Fibroblast of lung (primary cell): ENCODE measurements at regions not wholly inside any gene's neighbourhood (a gene's known extent, or its start where the extent isn't known, plus 50 kb on each side); places are given as distances from the start of the nearest gene placed in this dataset.

Experiments
- DNase-seq, 2 donors: peaks; one replicate each; pipeline versions ENCODE4 v3.0.0 to v3.0.0-alpha.2; 2010; ENCODE audit warnings: low read depth in 2 of 2
- H2AFZ ChIP-seq: 2 replicates; pipeline ENCODE4 v1.5.1; 2012; ENCODE audit warnings: low read length, control low read depth, inconsistent platforms
- H3K27ac ChIP-seq: 2 replicates; pipeline ENCODE4 v1.5.1; 2011; ENCODE audit warnings: low read length, control low read depth; ENCODE audit not compliant: insufficient read depth
- H3K27me3 ChIP-seq: 2 replicates; pipeline ENCODE4 v1.5.1; 2011; ENCODE audit warnings: mild to moderate bottlenecking, low read length; ENCODE audit not compliant: control insufficient read depth, insufficient read depth
- H3K36me3 ChIP-seq: 2 replicates; pipeline ENCODE4 v1.5.1; 2011; ENCODE audit warnings: low read length; ENCODE audit not compliant: control insufficient read depth, insufficient read depth
- H3K4me1 ChIP-seq: 2 replicates; pipeline ENCODE4 v1.5.1; 2011; ENCODE audit warnings: low read length; ENCODE audit not compliant: control insufficient read depth, insufficient read depth; ENCODE audit errors: extremely low read depth
- H3K4me2 ChIP-seq: 2 replicates; pipeline ENCODE4 v1.5.1; 2011; ENCODE audit warnings: low read length, control low read depth; ENCODE audit not compliant: insufficient read depth; ENCODE audit errors: extremely low read depth
- H3K4me3 ChIP-seq, 4 experiments: fragments of 200-600 bp in 1 of 4; sonication (generic) in 1 of 4; replicated peaks in 1 of 4; 2 replicates each; pipeline ENCODE4 v1.5.1; 2011 to 2016; ENCODE audit warnings: low read length in 4 of 4, low read depth in 3 of 4, mild to moderate bottlenecking in 3 of 4, control low read depth in 2 of 4, inconsistent platforms in 1 of 4, mixed read lengths in 1 of 4; ENCODE audit not compliant: insufficient read depth in 1 of 4; ENCODE audit errors: control extremely low read depth in 1 of 4
- H3K79me2 ChIP-seq: 2 replicates; pipeline ENCODE4 v1.5.1; 2012; ENCODE audit warnings: mild to moderate bottlenecking, low read length, inconsistent platforms; ENCODE audit not compliant: control insufficient read depth, insufficient read depth
- H3K9ac ChIP-seq: 2 replicates; pipeline ENCODE4 v1.5.1; 2011; ENCODE audit warnings: mild to moderate bottlenecking, low read length, control low read depth; ENCODE audit not compliant: insufficient read depth
- H3K9me3 ChIP-seq: 2 replicates; pipeline ENCODE4 v1.5.1; 2012; ENCODE audit warnings: low read depth, low read length; ENCODE audit not compliant: control insufficient read depth, insufficient read depth
- H4K20me1 ChIP-seq: 2 replicates; pipeline ENCODE4 v1.5.1; 2011; ENCODE audit warnings: low read length; ENCODE audit not compliant: control insufficient read depth, insufficient read depth; ENCODE audit errors: extremely low read depth
- EZH2 ChIP-seq: IDR thresholded peaks from 2 replicates; pipeline ENCODE4 v1.5.1; 2012; ENCODE audit warnings: low read length, control low read depth, mild to moderate bottlenecking; ENCODE audit errors: missing control alignments
- TF ChIP-seq, protein P1 (sequence below), 2 donors: IDR thresholded peaks in 1 of 2; conservative IDR thresholded peaks in 1 of 2; 1 replicate in 1 of 2; 2 replicates in 1 of 2; pipeline ENCODE4 v1.5.1; 2011 to 2012; ENCODE audit warnings: low read length in 2 of 2, control low read depth in 1 of 2, inconsistent platforms in 1 of 2, low read depth in 1 of 2, mild to moderate bottlenecking in 1 of 2

DNA sequence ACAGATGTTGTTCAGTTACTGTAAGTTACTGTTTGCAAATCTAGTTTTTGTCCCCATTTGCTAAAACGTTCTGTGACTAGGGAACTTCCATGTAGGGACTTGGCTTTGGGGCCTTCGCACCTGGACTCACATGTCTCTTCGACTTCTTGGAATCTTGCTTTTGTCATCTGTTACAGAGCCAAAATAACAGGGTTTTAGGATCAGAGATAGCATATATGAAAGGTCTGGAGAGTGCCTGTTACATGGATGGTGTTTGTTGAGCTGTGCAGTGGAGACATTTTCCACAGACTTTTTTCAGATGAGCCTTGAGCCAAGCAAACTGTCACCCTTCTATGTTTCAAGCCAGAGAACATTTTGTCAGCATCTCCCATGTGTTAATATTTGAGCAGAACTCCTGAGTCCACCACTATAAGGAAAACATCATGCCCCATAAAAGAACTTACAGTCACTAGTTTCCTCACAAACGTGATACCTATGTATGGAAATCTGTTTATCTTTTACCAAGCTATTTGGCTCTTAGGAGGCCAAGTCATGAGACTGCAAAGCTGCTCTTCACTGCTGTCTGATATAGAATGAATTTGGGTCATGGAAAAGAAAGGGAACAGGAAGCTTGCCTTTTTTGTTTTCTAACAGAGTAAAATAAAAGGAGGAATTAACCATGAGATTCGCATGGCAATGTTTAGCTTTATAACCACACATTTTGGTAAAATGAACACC, 818.6 kb upstream of the IGFBP3 start:
- Histone ChIP-seq H2AFZ (no peak overlapping the region), H3K4me1 (peaks cover 2% of the 10 kb centered on the region), H3K27me3 (no peaks in the 10 kb centered on the region), H3K4me2 (no peak overlapping the region), H3K9me3 (no peaks in the 10 kb centered on the region), H4K20me1 (no peaks in the 10 kb centered on the region), H3K4me3 (no peak overlapping the region), H3K27ac (no peak overlapping the region), H3K9ac (no peak overlapping the region), H3K36me3 (no peaks in the 10 kb centered on the region), H3K79me2 (no peaks in the 10 kb centered on the region)
- DNase-seq: no peak
- no peak for TF ChIP-seq EZH2
- TF ChIP-seq, protein P1, sequence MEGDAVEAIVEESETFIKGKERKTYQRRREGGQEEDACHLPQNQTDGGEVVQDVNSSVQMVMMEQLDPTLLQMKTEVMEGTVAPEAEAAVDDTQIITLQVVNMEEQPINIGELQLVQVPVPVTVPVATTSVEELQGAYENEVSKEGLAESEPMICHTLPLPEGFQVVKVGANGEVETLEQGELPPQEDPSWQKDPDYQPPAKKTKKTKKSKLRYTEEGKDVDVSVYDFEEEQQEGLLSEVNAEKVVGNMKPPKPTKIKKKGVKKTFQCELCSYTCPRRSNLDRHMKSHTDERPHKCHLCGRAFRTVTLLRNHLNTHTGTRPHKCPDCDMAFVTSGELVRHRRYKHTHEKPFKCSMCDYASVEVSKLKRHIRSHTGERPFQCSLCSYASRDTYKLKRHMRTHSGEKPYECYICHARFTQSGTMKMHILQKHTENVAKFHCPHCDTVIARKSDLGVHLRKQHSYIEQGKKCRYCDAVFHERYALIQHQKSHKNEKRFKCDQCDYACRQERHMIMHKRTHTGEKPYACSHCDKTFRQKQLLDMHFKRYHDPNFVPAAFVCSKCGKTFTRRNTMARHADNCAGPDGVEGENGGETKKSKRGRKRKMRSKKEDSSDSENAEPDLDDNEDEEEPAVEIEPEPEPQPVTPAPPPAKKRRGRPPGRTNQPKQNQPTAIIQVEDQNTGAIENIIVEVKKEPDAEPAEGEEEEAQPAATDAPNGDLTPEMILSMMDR (conservative IDR thresholded peaks at IDR 0.05 in 1 of 2, IDR thresholded peaks at IDR 0.05 in 1 of 2; ENCODE audit: low read depth in 1 of 2, low read length in 2 of 2): no peak

DNA sequence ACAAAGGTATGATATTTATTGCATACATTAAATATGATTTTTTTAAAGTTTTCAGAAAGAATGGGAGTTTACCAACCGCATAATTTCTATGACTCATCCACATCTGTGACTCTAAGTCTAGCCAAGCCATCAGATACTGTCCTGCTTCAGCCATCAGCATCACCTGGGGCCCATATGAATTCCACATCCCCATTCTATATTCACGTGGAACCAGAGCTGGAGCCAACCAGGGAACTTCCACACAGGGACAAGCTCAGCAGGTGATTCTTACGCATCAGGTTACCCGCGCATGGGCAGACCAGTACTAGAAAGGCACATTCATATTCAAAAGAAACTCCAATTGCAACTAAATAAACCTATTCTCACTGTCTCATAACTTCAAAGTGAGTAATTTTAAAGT, 817.7 kb upstream of the IGFBP3 start:
- Histone ChIP-seq H3K4me2 (no peak overlapping the region), H3K27ac (no peak overlapping the region), H3K4me3 (no peak overlapping the region), H3K79me2 (no peaks in the 10 kb centered on the region), H3K4me1 (peaks cover 2% of the 10 kb centered on the region), H4K20me1 (no peaks in the 10 kb centered on the region), H3K9ac (no peak overlapping the region), H3K27me3 (no peaks in the 10 kb centered on the region), H3K9me3 (no peaks in the 10 kb centered on the region), H2AFZ (no peak overlapping the region), H3K36me3 (no peaks in the 10 kb centered on the region)
- peak; percentile 23 to 43 for DNase-seq
- TF ChIP-seq, protein P1 (conservative IDR thresholded peaks at IDR 0.05 in 1 of 2, IDR thresholded peaks at IDR 0.05 in 1 of 2; ENCODE audit: low read depth in 1 of 2, low read length in 2 of 2): no peak
- no peak for TF ChIP-seq EZH2

DNA sequence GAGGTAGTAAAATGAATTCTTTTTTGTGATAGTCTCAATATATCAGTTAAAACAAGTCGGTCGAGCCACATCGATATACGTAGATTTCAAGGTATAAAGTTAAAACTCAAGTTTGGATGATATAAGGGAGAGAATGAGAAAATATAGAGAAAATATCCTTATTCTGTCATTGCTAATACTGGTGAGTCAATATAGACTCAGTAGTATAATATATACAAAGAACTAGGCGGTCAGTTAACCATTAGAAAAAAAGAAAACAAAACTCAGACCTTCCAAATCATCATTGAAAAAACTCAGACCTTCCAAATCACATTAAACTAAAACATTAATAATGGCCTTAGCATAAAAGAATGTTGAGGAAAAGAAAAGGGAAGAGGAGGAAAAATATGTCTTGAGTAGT, 817.1 kb upstream of the IGFBP3 start:
- no peaks in the 10 kb centered on the region for H4K20me1 ChIP-seq
- H3K36me3 ChIP-seq: no peaks in the 10 kb centered on the region
- no peaks in the 10 kb centered on the region for H3K27me3 ChIP-seq
- no peaks in the 10 kb centered on the region for H3K9me3 ChIP-seq
- no peak overlapping the region for H3K27ac ChIP-seq
- DNase-seq: peak in 1 of 2 donors; percentile 42
- H2AFZ ChIP-seq: no peak overlapping the region
- H3K4me3 ChIP-seq: no peak overlapping the region
- no peak for TF ChIP-seq EZH2
- TF ChIP-seq, protein P1 (conservative IDR thresholded peaks at IDR 0.05 in 1 of 2, IDR thresholded peaks at IDR 0.05 in 1 of 2; ENCODE audit: low read depth in 1 of 2, low read length in 2 of 2): no peak
- H3K4me2 ChIP-seq: no peak overlapping the region
- H3K79me2 ChIP-seq: no peaks in the 10 kb centered on the region
- no peak overlapping the region for H3K9ac ChIP-seq
- peaks cover 2% of the 10 kb centered on the region for H3K4me1 ChIP-seq
